Smooth muscle cell (in vitro differentiated cells): ENCODE measurements at regions not wholly inside any gene's neighbourhood (a gene's known extent, or its start where the extent isn't known, plus 50 kb on each side); places are given as distances from the start of the nearest gene placed in this dataset.

Experiments used
- DNase-seq: peaks from one replicate; lab custom pipeline; 2025; ENCODE audit not compliant: unreplicated experiment; lab: John Stamatoyannopoulos, UW
- H2AFZ ChIP-seq: fragments of 200-600 bp; sonication (generic); 2 replicates; pipeline ENCODE4 v1.6.0; 2016; ENCODE audit warnings: antibody characterized with exemption, low read depth, mild to moderate bottlenecking
- H3F3A ChIP-seq: fragments of 200-600 bp; sonication (generic); 2 replicates; pipeline ENCODE4 v1.6.0; 2017; ENCODE audit warnings: antibody characterized with exemption, low read depth
- H3K27ac ChIP-seq: fragments of 200-600 bp; sonication (generic); 2 replicates; pipeline ENCODE4 v1.5.1; 2016; ENCODE audit warnings: low read depth, mild to moderate bottlenecking
- H3K27me3 ChIP-seq: fragments of 200-600 bp; sonication (generic); 2 replicates; pipeline ENCODE4 v1.6.1; 2016; ENCODE audit warnings: low read depth, mild to moderate bottlenecking
- H3K36me3 ChIP-seq: fragments of 200-600 bp; sonication (generic); 2 replicates; pipeline ENCODE4 v1.5.1; 2016; ENCODE audit warnings: low read depth
- H3K4me1 ChIP-seq: fragments of 200-600 bp; sonication (generic); 2 replicates; pipeline ENCODE4 v1.5.1; 2016; ENCODE audit warnings: low read depth
- H3K4me2 ChIP-seq: fragments of 200-600 bp; sonication (generic); 2 replicates; pipeline ENCODE4 v1.6.0; 2016; ENCODE audit warnings: mild to moderate bottlenecking
- H3K4me3 ChIP-seq: fragments of 200-600 bp; sonication (generic); 2 replicates; pipeline ENCODE4 v1.5.1; 2016; ENCODE audit warnings: mild to moderate bottlenecking
- H3K79me2 ChIP-seq: fragments of 200-600 bp; sonication (generic); 2 replicates; pipeline ENCODE4 v1.6.0; 2016; ENCODE audit warnings: low read depth, mild to moderate bottlenecking
- H3K9ac ChIP-seq: fragments of 200-600 bp; sonication (generic); 2 replicates; pipeline ENCODE4 v1.6.0; 2016; ENCODE audit warnings: low read depth
- H3K9me3 ChIP-seq: fragments of 200-600 bp; sonication (generic); replicated peaks from 2 replicates; pipeline ENCODE4 v1.5.1; 2016; ENCODE audit warnings: low read depth
- H4K20me1 ChIP-seq: fragments of 200-600 bp; sonication (generic); 2 replicates; pipeline ENCODE4 v1.6.0; 2016; ENCODE audit warnings: low read depth
- WGBS: methylation state at CpG from one replicate; pipeline ENCODE4 v1.1.7; 2016; ENCODE audit warnings: low lambda C conversion rate; 5-methylcytosine and 5-hydroxymethylcytosine counted together
- TF ChIP-seq, protein P1 (sequence below): fragments of 200-600 bp; sonication (generic); IDR thresholded peaks from 2 replicates; pipeline ENCODE4 v1.5.1; 2017; ENCODE audit warnings: borderline replicate concordance, mild to moderate bottlenecking, antibody characterized with exemption; ENCODE audit not compliant: insufficient read depth, poor library complexity, severe bottlenecking

DNA sequence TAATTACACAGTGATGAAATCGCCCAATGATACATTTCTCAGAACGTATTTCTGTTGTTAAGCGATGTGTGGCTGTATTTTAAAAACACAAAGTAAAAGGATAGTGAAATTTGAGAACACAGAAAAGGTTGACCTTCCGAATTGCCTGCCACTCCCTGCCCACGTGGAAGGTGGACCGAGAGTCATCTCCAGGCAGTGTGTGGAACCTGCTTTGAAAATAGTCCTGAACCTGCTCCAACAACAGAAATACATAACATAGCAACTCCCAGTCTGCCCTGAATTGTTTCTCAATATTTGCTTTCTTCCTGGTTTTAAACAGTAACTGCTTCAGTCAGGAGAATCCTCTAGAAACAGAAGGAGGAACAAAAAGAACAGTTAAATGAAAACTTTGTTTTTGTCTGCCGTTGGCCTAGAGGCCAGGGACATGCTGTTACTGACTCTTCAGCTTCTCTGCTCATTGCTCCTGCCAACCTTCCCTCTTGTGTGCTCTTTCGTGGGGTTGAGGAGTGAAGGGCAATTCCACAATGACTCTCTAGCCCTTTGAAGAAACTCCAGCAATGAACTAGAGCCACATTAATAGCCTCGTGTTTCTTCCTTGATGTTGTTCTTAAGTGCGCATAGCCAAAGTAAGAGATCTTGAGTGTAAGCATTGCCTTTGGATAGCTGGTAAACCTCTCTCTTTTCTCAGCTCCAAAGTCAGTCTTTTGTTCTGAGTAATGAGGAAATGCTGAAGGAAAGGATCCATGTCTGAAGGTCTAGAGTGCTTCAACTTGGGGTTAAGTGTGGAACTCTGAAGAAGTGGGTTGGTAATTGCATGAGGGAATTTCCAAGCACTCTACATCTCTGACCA lies 452.5 kb upstream of the CCL2 start:
- DNase-seq, result no peak
- no peaks in the 10 kb centered on the region for H3K36me3 ChIP-seq
- no peaks in the 10 kb centered on the region for H3K9me3 ChIP-seq
- H3F3A ChIP-seq, result no peaks in the 10 kb centered on the region
- no peak overlapping the region for H2AFZ ChIP-seq
- H3K27ac ChIP-seq, result no peak overlapping the region
- H3K9ac ChIP-seq, result no peak overlapping the region
- 86% methylated on average over 10 of the region's 10 CpGs for WGBS
- H3K4me1 ChIP-seq, result no peaks in the 10 kb centered on the region
- H4K20me1 ChIP-seq, result no peaks in the 10 kb centered on the region
- H3K4me3 ChIP-seq, result no peak overlapping the region
- peaks cover 42% of the 10 kb centered on the region for H3K27me3 ChIP-seq
- H3K4me2 ChIP-seq, result no peak overlapping the region
- H3K79me2 ChIP-seq, result no peaks in the 10 kb centered on the region
- TF ChIP-seq, protein P1, sequence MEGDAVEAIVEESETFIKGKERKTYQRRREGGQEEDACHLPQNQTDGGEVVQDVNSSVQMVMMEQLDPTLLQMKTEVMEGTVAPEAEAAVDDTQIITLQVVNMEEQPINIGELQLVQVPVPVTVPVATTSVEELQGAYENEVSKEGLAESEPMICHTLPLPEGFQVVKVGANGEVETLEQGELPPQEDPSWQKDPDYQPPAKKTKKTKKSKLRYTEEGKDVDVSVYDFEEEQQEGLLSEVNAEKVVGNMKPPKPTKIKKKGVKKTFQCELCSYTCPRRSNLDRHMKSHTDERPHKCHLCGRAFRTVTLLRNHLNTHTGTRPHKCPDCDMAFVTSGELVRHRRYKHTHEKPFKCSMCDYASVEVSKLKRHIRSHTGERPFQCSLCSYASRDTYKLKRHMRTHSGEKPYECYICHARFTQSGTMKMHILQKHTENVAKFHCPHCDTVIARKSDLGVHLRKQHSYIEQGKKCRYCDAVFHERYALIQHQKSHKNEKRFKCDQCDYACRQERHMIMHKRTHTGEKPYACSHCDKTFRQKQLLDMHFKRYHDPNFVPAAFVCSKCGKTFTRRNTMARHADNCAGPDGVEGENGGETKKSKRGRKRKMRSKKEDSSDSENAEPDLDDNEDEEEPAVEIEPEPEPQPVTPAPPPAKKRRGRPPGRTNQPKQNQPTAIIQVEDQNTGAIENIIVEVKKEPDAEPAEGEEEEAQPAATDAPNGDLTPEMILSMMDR, result no peak

DNA sequence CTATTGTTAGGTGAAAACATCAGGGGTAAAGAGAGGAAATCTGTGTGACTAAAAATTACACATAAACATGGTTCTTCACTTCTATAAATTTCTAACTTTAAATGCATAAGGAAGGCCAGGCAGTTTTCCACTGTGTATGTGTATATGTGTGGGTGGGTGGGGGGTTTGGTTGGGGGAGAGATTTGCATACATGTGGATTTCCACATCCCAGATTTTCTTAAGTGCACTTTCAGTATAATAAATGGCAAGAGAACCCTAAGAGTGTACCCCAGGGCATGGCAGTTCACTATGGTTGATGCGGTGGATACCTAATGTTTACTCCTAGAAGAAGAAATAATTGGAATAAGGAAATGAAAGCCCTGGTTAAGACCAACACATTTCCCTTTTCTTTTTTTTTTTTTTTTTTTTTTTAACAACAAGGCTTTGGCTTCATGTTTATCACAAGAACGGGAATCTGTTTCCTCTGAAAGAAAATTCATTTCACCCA lies 451.8 kb upstream of the CCL2 start:
- Histone ChIP-seq H3K4me3 (no peak overlapping the region), H3K4me1 (no peaks in the 10 kb centered on the region), H3K4me2 (no peak overlapping the region), H3K27ac (no peak overlapping the region), H3K9me3 (no peaks in the 10 kb centered on the region), H3F3A (no peaks in the 10 kb centered on the region), H3K9ac (no peak overlapping the region), H2AFZ (no peak overlapping the region), H4K20me1 (no peaks in the 10 kb centered on the region), H3K27me3 (peaks cover 35% of the 10 kb centered on the region), H3K79me2 (no peaks in the 10 kb centered on the region), H3K36me3 (no peaks in the 10 kb centered on the region)
- 89% methylated on average over 2 of the region's 2 CpGs for WGBS
- TF ChIP-seq, protein P1, result no peak
- no peak for DNase-seq

DNA sequence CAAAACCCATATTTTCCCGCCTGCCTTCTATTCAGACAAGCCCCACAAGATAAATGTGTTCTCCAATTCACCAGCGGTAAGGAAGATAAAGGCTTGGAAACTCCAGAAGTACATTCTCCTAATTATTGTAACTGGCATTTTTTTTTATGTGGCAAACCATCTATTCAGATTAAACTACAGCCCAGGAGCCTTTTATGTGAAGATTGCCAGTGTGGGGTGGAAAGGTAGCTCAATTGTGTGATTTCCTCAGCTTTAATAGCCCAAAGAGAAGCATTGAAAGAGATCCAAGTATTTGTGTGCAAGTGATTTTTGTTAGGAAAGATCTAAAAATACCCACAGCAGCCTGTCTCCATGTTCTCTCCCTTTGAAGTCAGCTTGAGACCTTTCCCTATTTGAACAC lies 451.4 kb upstream of the CCL2 start:
- Histone ChIP-seq H3K4me1 (no peaks in the 10 kb centered on the region), H3F3A (no peaks in the 10 kb centered on the region), H3K27ac (no peak overlapping the region), H2AFZ (no peak overlapping the region), H3K9ac (no peak overlapping the region), H4K20me1 (no peaks in the 10 kb centered on the region), H3K4me2 (no peak overlapping the region), H3K79me2 (no peaks in the 10 kb centered on the region), H3K36me3 (no peaks in the 10 kb centered on the region), H3K27me3 (peaks cover 31% of the 10 kb centered on the region), H3K9me3 (no peaks in the 10 kb centered on the region), H3K4me3 (no peak overlapping the region)
- DNase-seq, result no peak
- TF ChIP-seq, protein P1, result no peak
- WGBS, result 81% methylated on average over 2 of the region's 2 CpGs

DNA sequence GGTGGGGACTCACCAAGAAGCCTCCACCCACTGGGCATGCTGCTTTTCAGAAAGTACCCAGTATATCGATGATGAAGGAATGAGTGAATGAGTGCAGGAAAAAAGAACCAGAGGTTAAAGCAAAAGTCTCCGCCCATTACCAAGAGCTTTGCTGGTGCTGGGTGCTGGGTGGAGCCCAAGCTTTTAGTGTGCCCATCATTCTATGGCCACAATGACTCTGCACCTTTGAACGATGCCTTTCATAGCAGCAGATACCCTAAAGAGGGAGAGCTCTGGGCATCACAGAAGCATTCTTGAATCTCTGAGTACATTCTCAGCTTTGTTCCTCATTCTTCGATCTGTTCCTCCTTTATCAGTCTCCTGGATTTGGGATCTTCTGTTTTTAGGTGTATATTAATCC lies 450.7 kb upstream of the CCL2 start:
- no peaks in the 10 kb centered on the region for H3K9me3 ChIP-seq
- no peak for DNase-seq
- H3K4me3 ChIP-seq, result no peak overlapping the region
- no peak overlapping the region for H3K27ac ChIP-seq
- no peaks in the 10 kb centered on the region for H4K20me1 ChIP-seq
- H3K4me2 ChIP-seq, result no peak overlapping the region
- WGBS, result 94% methylated on average over 4 of the region's 4 CpGs
- no peak overlapping the region for H3K9ac ChIP-seq
- H2AFZ ChIP-seq, result no peak overlapping the region
- H3K36me3 ChIP-seq, result no peaks in the 10 kb centered on the region
- H3K27me3 ChIP-seq, result peaks cover 27% of the 10 kb centered on the region
- H3K79me2 ChIP-seq, result no peaks in the 10 kb centered on the region
- TF ChIP-seq, protein P1, result no peak
- H3K4me1 ChIP-seq, result no peaks in the 10 kb centered on the region
- no peaks in the 10 kb centered on the region for H3F3A ChIP-seq
